GM18951 (cell line): ENCODE measurements at regions not wholly inside any gene's neighbourhood (a gene's known extent, or its start where the extent isn't known, plus 50 kb on each side); places are given as distances from the start of the nearest gene placed in this dataset.

Source experiments
- POLR2A ChIP-seq: IDR thresholded peaks from 4 replicates; pipeline ENCODE4 v1.6.1; 2011; ENCODE audit warnings: mild to moderate bottlenecking; ENCODE audit not compliant: insufficient read length, insufficient read depth; ENCODE audit errors: extremely low read depth
- in situ Hi-C: fragments of 300-500 bp; cut with MboI; formaldehyde crosslinking; loops from one replicate; pipeline ENCODE4 v1.12.0; 2022; ENCODE audit warnings: low sequenced_read_pairs, mixed read lengths, inconsistent platforms; ENCODE audit not compliant: unreplicated experiment

DNA sequence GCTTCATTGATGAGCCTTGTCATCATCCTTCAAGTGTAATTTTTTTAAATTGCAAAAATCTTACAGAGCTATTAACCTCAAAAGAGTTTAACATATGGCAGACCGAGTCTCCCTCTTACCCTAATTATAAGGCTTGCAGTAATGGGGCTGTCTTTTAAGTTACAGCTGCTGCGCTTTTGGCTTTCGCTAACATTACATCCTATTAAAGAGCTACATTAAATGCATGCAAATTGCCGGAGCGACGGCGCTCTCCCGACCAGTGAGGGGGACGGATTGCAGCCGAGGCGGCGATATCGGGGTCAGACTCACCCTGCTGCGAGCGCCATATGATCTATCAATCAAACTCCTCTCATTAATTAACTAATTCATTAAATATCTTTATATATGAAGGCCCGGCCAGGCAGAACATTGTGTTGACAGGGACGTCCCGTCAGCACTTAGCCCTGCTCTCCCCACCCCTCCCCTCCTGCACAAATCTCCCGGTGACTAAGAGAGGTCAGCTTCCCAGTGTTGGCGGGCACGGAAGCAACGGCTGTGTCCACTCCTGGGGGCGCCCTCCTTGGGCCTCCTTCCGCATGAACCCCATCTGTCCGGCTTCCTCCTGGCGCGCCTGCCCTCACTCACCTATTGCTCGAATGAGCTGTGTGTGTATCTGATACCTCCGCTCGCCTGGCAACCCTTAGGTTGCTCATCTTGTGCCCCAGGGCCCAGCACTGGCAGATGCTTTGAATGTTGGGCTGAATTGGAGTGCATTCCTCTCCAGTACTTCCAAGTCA is 156.0 kb upstream of the CADM1 start:
- no peak for TF ChIP-seq POLR2A

DNA sequence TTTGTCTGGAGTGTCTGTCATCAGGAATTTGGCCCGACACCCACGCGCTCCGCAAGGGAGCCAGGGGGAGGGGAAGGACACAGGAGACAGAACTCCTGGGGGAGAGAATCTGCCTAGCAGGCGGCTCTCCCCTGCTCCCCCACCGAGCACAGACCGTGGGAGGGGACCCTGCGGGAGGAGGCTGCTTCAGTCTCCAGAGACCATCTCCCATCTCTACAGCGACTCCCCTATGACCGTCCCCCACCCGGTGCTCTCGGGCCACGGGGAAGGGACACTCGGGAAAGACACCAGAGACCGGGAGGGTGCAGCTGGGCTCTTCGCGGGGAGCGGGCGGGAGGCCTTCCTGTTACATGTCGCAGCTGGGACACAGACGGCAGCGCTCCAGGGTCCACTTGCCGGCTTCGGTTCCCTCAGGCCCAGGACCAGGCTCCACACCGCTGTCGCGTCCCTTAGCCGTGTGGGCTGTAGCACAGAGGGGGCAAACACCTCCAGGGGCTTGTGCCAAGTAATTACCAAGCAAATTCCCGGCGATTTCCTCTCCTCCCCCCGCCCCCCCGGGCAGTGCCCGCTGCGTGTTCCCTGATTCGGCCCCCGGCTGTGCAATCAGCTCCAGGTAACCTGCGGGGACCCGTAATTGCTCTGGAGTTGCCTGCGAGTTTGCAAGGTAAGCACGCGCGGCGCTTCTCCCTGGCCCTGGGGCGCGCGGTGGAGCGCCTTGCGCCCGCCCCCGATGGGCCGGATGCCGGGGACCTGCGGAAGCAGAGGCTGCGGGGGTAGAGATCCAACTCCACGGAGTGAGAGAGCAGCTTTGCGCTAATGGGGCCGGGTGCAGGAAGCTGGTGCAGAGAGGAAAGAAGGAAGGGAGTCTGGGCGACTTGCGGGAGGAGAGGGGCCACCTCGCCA is 155.1 kb upstream of the CADM1 start:
- no peak for TF ChIP-seq POLR2A
- in situ Hi-C loops = no loop called here

More for the DNA sequence above, 156.0 kb upstream of the CADM1 start:
- in situ Hi-C loops = no loop called here

DNA sequence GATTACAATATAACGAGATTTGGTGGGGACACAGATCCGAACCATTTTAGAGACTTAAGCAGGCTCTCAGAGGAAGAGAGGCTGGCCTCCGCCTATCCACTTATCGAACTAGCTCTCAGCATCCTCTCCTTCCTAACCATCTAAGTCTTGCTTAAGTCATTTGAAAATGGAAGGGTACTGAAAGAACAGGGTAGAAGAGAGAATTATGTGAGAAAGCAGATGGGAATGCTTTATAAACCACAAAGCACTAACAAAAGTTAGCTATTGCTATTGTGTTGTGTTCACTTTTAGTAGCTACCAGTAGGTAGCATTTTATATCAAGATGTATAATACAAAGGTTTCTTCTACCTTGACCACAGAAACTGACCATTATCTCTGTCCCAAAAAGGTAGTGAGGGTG is 153.4 kb upstream of the CADM1 start:
- in situ Hi-C loops = no loop called here

DNA sequence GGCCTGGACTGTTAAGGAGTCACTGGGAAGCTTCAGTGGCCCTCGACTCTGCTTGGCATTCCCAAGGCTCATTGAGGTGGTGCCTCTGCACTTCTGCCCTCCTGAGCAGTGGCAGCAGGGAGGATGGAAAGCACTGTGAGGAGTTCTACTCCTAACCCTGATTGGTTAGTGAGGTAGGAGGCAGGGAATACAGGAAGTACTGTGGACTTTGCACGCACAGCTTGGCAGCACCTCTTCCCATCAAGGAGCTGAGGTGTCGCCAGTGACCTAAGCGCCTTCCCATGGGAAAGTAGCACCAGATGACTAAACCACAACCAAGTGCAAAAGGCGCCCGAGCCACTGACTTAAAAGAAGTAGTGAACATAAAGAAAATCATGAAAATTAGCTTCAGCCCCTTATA is 152.5 kb upstream of the CADM1 start:
- no peak for TF ChIP-seq POLR2A
- in situ Hi-C loops = no loop called here

More for the DNA sequence above, 153.4 kb upstream of the CADM1 start:
- TF ChIP-seq POLR2A = no peak

DNA sequence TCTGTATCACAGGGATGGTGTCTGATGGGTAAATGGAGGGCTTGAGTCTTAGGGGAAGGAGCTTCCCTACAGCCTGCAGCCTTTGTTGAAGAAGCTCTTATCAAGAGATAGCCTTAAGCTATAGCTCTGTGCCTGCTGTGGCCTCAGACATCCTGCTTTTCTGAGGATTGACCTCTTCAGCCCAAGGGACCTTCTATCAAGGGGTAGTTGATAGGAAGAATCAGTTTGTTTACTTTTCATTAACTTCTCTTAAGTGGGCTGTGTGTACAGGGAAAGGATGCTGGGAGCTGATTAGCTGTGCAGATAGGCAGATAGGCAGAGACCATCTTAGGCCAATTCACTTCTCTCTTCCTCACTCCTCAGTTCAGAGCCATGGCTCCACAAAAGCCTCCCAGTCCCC is 151.8 kb upstream of the CADM1 start:
- no peak for TF ChIP-seq POLR2A
- in situ Hi-C loops = no loop called here

DNA sequence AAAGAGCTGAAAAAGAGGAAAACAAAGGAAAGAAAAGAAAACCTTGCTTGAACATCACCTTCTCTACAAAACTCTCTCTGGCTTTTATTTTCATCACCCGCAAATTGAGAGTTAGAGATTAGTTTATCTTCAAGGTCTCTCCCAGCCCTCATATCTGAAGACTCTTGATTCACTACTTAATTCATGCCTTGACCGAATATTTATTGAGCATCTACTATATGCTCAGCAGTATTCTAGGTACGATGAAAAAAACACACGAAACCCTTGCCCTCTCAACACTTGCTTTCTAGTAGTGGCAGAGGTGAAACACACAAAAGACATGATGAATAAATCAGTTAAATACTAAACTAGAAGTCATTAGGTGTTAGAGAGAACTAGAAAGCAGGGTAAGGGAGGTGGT is 150.6 kb upstream of the CADM1 start:
- TF ChIP-seq POLR2A = no peak
- in situ Hi-C loops = no loop called here

DNA sequence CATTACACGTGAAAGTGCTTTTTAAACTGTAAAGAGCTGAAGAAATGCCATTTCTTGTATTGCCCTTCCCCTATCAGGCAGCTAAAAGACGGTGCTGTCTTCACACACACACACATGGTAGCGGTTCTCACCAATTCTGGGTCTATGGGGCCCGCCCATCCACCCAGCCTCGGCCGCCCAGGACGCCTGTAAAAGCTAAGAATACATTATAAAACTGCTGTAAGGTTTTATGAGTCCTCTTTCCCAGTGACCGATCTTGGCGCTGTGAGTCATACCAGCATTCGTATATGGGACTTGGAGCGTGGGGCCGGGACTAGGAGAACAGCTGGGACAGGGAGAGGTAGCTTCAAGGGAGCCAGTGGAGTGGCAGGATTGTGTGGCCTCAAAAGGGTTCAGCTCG is 149.7 kb upstream of the CADM1 start:
- in situ Hi-C loops = no loop called here
- TF ChIP-seq POLR2A = no peak

DNA sequence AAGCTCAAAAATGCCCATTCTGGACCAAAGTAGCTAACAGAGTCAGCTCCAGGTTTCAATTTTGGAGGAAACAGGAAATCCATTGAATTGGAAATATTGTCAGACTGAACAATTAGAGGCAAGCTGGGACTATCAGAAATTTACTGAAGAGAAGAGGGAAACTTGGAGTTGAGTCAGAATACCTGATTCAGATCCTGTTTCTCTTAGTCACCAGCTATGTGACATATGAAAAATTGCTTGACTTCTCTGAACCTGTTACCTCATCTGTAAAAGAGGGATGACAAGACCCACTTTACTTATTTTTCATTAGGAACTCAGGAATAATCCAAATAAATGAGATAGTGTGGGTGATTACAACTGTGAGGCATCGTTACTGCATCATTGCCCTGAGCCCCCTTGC is 148.9 kb upstream of the CADM1 start:
- in situ Hi-C loops = no loop called here

DNA sequence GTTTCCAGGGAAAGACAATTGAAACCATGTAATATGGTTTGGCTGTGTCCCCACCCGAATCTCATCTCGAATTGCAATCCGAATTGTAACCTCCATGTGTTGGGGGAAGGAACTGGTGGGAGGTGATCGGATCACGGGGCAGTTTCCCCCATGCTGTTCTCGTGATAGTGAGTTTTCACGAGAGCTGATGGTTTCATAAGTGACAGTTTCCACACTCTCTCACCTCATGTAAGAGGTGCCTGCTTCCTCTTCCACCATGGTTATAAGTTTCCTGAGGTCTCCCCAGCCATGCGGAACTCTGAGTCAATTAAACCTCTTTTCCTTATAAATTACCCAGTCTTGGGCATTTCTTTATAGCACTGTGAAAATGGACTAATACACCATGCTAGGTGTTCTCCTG is 148.3 kb upstream of the CADM1 start:
- TF ChIP-seq POLR2A = no peak
- in situ Hi-C loops = no loop called here

More for the DNA sequence above, 148.9 kb upstream of the CADM1 start:
- no peak for TF ChIP-seq POLR2A

DNA sequence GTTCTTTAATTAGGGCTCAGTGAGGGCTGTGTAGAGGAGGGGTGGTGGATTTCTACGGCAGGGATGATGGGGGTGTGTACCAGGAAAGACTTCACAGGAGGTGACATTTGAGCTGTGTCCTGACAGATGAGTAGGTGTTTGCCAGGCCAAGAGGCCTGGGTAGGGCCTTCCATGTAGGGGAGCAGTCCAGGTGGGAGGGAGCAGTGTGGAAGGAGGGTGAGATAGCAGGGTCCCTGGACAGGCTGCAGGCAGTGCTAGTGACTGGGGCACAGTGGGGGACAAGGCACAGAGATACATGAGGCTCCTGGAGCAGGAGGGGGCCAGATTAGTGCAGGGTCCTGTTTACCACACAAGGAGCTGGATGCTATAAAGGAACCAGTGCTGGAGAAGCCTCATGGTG is 147.9 kb upstream of the CADM1 start:
- no peak for TF ChIP-seq POLR2A
- in situ Hi-C loops = no loop called here

DNA sequence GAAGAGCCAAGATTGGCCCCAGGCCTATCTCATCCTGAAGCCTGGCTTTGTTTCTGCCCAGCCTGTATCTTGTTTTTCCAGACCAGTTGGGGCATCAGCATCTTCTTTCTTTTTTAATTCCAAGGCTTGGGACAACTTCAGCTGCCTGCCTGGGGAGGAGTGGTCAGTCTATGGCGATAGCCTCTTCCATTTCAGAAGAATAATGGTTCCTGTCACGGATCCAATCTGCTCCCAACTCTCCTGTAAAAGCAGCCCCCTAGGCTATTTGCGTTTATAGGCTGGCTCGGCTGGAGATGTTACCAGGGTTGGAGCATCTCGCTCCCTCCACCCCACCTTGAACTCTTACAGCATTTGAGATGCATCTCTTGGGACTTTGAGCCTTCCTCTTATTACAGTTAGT is 145.2 kb upstream of the CADM1 start:
- in situ Hi-C loops = no loop called here
- TF ChIP-seq POLR2A = no peak

DNA sequence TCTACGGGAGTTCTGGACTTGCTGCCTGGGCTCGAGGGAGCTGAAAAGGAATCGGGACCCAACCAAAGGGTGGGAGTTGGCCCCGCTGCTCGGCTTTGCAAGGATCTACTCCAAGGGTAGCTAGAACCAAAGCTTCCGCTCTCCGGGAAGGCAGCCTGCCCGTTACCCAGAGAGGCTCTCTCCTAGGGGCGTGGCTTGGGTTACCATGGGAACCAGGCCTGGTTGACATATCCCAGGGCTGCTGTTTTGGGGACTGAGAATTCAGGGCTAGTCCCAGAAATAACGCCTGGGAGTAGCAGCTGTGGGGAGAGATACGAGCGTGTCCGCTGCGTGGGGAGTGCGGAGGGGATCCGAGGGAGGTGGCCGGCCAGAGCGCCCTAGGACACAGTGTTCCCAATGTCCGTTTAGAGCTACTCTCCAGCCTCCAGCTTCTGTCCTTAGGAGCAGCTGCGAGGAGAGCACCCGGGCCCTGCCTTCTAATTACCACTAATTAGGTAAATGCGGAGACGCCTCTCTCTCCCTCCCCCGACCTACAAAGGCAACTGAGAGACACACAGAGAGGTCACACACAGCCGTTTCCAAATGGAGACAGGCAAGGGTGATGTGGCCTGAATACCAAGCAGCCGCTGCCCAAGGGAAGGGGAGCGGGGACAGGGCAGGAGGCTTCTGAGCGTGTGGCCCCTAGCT is 141.6 kb upstream of the CADM1 start:
- TF ChIP-seq POLR2A = no peak
- in situ Hi-C loops = no loop called here

DNA sequence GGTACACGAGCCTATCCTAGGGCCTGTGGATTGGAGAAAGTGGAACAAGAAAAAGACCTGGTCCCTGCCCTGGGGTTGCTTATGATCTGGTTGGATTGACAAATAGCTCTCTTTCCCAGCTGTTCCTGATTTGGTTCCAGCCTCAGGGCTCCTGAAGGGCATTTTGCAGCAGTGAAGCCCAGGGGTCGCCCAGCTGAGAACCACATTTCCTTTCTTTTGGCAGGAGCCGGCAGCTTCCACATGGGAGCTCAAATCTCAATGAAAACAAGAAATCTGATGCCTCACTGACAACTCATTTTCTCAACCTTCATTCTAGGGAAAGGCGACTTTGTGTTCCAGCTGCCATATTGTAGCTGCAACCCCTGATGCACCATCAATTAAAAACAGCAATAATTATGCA is 140.6 kb upstream of the CADM1 start:
- TF ChIP-seq POLR2A = no peak
- in situ Hi-C loops = no loop called here
